ENCODE measurements at regions not wholly inside any gene's neighbourhood (a gene's known extent, or its start where the extent isn't known, plus 50 kb on each side); places are given as distances from the start of the nearest gene placed in this dataset.
"Not testable (repeated sequence)": the region's sequence is repeated elsewhere in the genome, so short reads cannot be mapped to it uniquely, and the experiment has no call there.

DNA sequence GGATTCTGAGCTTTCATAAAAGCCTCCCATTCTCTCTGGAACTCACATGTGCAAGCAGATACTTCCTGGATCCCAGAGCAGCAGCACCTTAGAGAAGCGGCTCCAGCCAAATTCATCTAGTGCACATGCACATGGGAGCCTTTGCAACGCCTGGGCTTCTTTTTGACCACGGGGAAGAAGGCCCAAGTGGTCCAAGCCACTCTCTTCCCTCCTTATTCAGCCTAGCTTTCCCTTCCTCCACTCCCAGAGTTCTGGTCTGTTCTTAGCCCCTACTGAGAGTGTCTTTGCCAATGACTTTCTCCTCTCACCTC is 118.7 kb downstream of the ZNF365 start:
- DNase-seq (ENCODE audit: extremely low read depth, insufficient read length): no peak
- no peaks in the 10 kb centered on the region for H3K36me3 ChIP-seq (ENCODE audit: control insufficient read depth, insufficient read depth, low read length)
- no peak overlapping the region for H3K4me3 ChIP-seq (replicated peaks; ENCODE audit: low read depth, low read length)
- TF ChIP-seq, protein P1, sequence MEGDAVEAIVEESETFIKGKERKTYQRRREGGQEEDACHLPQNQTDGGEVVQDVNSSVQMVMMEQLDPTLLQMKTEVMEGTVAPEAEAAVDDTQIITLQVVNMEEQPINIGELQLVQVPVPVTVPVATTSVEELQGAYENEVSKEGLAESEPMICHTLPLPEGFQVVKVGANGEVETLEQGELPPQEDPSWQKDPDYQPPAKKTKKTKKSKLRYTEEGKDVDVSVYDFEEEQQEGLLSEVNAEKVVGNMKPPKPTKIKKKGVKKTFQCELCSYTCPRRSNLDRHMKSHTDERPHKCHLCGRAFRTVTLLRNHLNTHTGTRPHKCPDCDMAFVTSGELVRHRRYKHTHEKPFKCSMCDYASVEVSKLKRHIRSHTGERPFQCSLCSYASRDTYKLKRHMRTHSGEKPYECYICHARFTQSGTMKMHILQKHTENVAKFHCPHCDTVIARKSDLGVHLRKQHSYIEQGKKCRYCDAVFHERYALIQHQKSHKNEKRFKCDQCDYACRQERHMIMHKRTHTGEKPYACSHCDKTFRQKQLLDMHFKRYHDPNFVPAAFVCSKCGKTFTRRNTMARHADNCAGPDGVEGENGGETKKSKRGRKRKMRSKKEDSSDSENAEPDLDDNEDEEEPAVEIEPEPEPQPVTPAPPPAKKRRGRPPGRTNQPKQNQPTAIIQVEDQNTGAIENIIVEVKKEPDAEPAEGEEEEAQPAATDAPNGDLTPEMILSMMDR (IDR thresholded peaks at IDR 0.05; ENCODE audit: insufficient read depth, low read length, poor library complexity, severe bottlenecking): no peak
- H3K27me3 ChIP-seq (replicated peaks; ENCODE audit: control insufficient read depth, insufficient read depth, low read length): peaks cover 5% of the 10 kb centered on the region

DNA sequence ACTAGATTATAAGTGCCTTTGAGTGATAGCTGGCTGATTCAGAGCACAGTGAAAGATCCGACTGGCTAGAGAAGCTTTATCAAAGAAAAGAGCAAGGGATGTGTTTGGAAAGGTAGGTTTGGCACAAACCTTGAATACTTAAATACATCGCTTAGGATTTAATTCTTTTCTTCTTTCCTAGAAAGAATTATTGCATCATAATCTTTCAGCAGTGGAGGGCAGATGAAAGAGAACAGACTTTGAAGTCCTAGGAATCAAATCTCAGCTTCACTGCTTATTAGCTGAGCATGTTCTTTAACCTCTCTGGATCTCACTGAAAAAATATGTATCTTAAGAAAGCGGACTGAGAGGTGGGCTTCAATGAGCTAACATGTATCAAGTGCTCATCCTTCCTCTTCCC is 122.8 kb downstream of the ZNF365 start:
- no peak for DNase-seq (ENCODE audit: extremely low read depth, insufficient read length)

DNA sequence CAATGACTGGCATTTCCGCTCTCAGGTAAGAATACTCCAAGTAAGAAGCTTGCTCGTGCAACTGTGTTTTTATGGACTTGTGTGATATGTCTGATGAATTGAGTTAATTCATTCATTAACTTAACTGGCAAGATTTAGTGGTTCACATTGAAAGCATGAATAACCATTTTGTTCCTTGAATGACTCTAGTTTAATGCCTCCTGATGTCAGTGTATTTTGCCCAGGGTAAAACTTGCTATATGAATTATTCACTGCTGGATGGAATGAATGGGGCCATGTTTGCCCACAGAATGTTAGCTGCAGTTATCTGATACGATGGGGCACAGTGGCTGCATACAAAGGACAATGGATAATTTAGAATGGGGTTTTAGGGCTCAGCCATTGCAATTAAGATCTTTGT is 124.1 kb downstream of the ZNF365 start:
- Histone ChIP-seq H3K27me3 (replicated peaks; ENCODE audit: control insufficient read depth, insufficient read depth, low read length) (peaks cover 2% of the 10 kb centered on the region), H3K4me3 (replicated peaks; ENCODE audit: low read depth, low read length) (no peak overlapping the region), H3K36me3 (ENCODE audit: control insufficient read depth, insufficient read depth, low read length) (no peaks in the 10 kb centered on the region)
- TF ChIP-seq, protein P1 (IDR thresholded peaks at IDR 0.05; ENCODE audit: insufficient read depth, low read length, poor library complexity, severe bottlenecking): no peak
- DNase-seq (ENCODE audit: extremely low read depth, insufficient read length): no peak

More for the DNA sequence above, 122.8 kb downstream of the ZNF365 start:
- Histone ChIP-seq H3K4me3 (replicated peaks; ENCODE audit: low read depth, low read length) (no peak overlapping the region), H3K27me3 (replicated peaks; ENCODE audit: control insufficient read depth, insufficient read depth, low read length) (peaks cover 5% of the 10 kb centered on the region), H3K36me3 (ENCODE audit: control insufficient read depth, insufficient read depth, low read length) (no peaks in the 10 kb centered on the region)
- TF ChIP-seq, protein P1 (IDR thresholded peaks at IDR 0.05; ENCODE audit: insufficient read depth, low read length, poor library complexity, severe bottlenecking): no peak

DNA sequence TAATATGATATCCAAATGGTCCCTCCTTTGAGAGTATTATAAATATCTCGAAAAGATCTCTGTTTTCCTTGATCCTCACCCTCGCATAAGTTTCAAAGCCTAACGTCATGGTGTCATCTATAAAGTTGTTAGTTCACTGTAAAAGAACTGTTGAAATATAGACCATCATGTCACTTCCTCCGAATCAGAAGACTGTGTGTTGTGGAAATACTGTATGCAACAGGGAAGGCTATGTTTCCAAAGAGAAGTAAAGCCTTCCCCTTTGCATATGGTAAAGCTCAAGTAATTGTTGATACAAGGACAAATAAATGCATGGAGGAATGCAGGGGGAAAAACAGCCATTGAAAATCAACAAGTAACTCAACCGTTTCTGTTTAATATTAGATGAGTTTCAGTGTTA is 125.9 kb downstream of the ZNF365 start:
- not testable (repeated sequence) for H3K4me3 ChIP-seq (replicated peaks; ENCODE audit: low read depth, low read length)

DNA sequence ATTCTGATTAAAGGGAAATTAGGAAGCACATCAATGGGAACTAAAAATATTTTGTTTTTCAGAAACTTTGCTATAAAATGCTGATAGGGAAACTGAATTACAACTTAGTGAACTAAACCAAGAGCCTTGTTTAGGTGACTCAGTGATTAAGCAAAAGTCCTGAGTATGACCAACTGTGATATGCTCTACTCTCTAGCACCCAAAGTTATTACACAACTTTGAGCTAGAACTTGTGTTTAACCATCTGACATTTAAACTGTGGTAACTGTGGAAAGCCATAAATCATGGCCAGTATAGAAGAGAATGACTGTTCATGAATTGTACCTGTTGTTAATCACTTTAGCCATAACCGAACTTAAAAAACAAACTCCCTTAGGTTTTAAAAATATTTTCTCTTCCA is 127.4 kb downstream of the ZNF365 start:
- TF ChIP-seq, protein P1 (IDR thresholded peaks at IDR 0.05; ENCODE audit: insufficient read depth, low read length, poor library complexity, severe bottlenecking): no peak
- Histone ChIP-seq H3K27me3 (replicated peaks; ENCODE audit: control insufficient read depth, insufficient read depth, low read length) (no peaks in the 10 kb centered on the region; the same call in none of the 2 replicates), H3K36me3 (ENCODE audit: control insufficient read depth, insufficient read depth, low read length) (no peaks in the 10 kb centered on the region), H3K4me3 (replicated peaks; ENCODE audit: low read depth, low read length) (no peak overlapping the region)
- DNase-seq (ENCODE audit: extremely low read depth, insufficient read length): no peak

More for the DNA sequence above, 125.9 kb downstream of the ZNF365 start:
- not testable (repeated sequence) for H3K36me3 ChIP-seq (ENCODE audit: control insufficient read depth, insufficient read depth, low read length); H3K27me3 ChIP-seq (replicated peaks; ENCODE audit: control insufficient read depth, insufficient read depth, low read length); DNase-seq (ENCODE audit: extremely low read depth, insufficient read length)

DNA sequence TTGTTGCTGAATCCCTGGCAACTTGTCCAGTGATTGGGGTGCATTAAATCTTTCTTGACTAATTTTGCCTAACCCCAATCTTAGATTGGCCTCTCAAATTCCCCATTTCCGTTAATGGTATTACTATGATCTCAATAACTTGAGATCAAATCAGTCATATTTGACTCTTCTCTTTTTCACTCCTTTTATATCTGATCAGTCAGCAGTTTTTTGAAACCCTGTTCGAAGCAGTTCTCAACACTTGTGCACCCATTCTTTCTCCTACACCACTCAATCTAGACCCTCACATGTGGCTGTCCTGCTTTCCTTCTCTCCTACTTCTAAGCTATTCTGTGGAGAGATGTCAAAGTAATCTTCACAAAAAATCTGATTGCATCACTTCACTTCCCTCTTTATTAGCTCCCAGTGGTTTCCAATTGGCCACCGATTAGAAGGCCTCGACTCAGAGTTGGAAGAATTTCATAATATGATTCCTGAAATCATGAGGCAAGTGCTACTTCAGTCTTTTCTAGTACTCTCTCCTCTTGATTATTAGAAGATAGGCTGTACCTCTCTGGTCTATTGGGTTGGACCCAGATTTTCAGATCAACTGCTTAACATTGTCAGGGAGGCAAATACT is 128.9 kb downstream of the ZNF365 start:
- no peaks in the 10 kb centered on the region for H3K36me3 ChIP-seq (ENCODE audit: control insufficient read depth, insufficient read depth, low read length)
- no peaks in the 10 kb centered on the region; the same call in 1 of the 2 replicates for H3K27me3 ChIP-seq (replicated peaks; ENCODE audit: control insufficient read depth, insufficient read depth, low read length)
- TF ChIP-seq, protein P1 (IDR thresholded peaks at IDR 0.05; ENCODE audit: insufficient read depth, low read length, poor library complexity, severe bottlenecking): no peak
- H3K4me3 ChIP-seq (replicated peaks; ENCODE audit: low read depth, low read length): no peak overlapping the region
- DNase-seq (ENCODE audit: extremely low read depth, insufficient read length): no peak

Data from GM06990 (cell line).